Endothelial cell of umbilical vein (primary cell): ENCODE measurements at regions not wholly inside any gene's neighbourhood (a gene's known extent, or its start where the extent isn't known, plus 50 kb on each side); places are given as distances from the start of the nearest gene placed in this dataset.

Experiments
- CTCF ChIP-seq, 2 donors: IDR thresholded peaks; 1 replicate in 1 of 2; 2 replicates in 1 of 2; pipeline ENCODE4 v1.5.1; 2011; ENCODE audit warnings: low read length in 2 of 2, mild to moderate bottlenecking in 2 of 2, moderate library complexity in 2 of 2, control low read depth in 1 of 2, inconsistent platforms in 1 of 2, low read depth in 1 of 2; ENCODE audit not compliant: insufficient read depth in 1 of 2; ENCODE audit errors: extremely low read depth in 1 of 2
- EZH2 ChIP-seq: IDR thresholded peaks from 2 replicates; pipeline ENCODE4 v1.6.1; 2012; ENCODE audit warnings: borderline replicate concordance, low read depth, mild to moderate bottlenecking, moderate library complexity, low read length, inconsistent platforms; ENCODE audit not compliant: severe bottlenecking
- GATA2 ChIP-seq: IDR thresholded peaks from 2 replicates; pipeline ENCODE4 v1.7.0; 2011; ENCODE audit warnings: low read depth, mild to moderate bottlenecking, moderate library complexity, mixed read lengths, low read length; ENCODE audit not compliant: insufficient read length, insufficient read depth
- POLR2A ChIP-seq: IDR thresholded peaks from 2 replicates; pipeline ENCODE4 v1.6.1; 2012; ENCODE audit warnings: low read depth, mild to moderate bottlenecking, control low read depth, low read length

- TF ChIP-seq POLR2A (no peak), EZH2 (no peak), CTCF (IDR thresholded peaks at IDR 0.05; ENCODE audit: extremely low read depth in 1 of 2, insufficient read depth in 1 of 2, low read depth in 1 of 2, low read length in 2 of 2) (no peak), GATA2 (no peak)
Observed at GRCh38 chrY:7753711-7754110, 842.2 kb upstream of the AMELY start.
